CD4-positive, alpha-beta T cell treated with Interleukin-4 for 4 hours (primary cell): ENCODE measurements at regions not wholly inside any gene's neighbourhood (a gene's known extent, or its start where the extent isn't known, plus 50 kb on each side); places are given as distances from the start of the nearest gene placed in this dataset.
"Not testable (repeated sequence)": the region's sequence is repeated elsewhere in the genome, so short reads cannot be mapped to it uniquely, and the experiment has no call there.

Experiments
- DNase-seq: peaks from one replicate; pipeline ENCODE4 v3.0.0-alpha.2; 2020

DNA sequence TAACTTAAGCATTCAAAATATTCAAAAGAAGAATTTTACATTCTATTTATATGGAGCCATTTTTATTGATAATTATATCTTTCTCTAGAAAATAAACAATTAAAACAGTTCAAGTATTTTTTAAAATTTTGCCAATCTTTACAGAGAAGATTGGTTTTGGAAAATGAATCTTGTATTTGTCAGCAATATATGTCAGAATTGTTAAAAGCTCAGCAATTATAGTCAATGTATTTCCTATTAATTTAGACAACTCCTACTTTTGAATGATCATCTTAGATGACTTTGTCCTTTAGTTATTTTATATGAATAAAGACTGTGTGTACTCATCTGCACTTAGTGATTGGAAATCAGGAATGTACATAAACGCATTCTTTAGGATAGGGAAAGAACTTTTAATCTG is 223.9 kb upstream of the MAD2L1 start:
- DNase-seq: no peak

DNA sequence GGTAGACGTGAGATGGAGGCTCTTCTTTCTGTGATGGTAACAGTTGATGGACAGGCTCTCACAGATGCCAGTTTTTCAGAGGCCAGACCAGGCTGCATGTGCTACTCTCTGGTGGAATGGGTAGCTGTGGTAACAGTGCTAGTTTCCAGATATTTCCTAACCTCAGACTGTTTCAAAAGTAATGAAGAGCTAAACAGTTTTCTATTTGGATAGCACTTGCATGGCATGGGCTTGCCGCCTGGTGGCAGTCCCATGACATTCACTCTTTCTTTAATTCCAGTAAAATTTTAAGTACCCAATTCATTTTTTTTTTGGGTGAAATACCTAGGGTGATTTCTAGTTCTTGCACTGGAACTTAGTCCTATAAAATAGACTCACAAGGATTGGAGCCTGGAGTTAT is 220.2 kb upstream of the MAD2L1 start:
- DNase-seq: no peak

DNA sequence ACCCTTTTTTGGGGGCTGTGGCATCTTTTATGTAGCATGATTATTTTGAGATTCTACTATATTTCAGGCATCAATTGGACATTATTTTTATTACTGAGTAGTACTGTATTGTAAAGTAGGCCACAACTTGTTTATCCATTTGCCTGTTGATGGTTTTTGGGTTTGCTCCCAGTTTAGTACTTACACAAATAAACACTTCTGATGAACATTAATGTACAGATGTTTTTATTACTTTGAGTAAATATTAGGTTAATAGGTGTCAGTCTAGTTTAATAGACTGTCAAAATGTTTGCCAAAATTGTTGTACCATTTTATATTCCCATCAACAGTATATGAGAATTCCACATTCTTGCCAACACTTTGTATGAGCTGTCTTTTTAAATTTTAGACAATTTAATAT is 214.9 kb upstream of the MAD2L1 start:
- no peak for DNase-seq

DNA sequence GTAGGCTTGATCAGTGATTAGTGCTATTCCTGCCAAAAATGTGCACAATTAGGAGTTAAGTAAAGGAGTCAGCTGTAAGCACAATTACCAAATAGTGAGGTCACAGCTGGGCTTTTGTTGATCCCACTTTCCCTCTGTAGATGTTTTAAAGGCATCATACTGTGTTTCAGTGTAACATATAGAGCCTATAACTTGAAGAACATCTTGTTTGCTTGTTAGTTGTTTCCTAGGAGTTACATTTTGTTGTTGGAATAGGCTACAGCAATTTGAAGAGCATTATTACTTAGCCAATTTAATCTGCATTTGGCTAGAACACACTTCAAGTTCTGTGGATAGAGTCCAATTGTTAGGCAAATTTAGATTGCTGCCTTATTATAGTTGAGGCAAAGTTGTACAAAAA is 210.7 kb upstream of the MAD2L1 start:
- no peak for DNase-seq

DNA sequence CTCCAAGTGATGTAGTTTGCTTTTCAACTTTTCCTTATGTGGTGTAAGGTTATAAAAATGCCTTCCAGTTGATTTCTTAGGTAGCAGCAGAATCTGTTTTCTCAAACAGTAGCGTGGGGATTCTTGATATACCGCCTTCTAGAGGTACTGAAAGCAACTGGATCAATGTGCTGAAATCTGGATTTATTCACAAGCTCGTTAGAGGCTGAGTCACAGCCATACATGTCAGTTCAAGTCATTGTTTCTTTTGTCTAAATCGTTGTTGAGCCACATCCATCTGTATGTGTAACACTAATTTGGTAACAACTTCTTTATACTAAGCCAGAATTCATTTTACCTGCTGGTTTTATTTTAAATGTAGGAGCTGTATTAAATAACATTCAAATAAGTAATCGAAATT is 200.0 kb upstream of the MAD2L1 start:
- DNase-seq: no peak

DNA sequence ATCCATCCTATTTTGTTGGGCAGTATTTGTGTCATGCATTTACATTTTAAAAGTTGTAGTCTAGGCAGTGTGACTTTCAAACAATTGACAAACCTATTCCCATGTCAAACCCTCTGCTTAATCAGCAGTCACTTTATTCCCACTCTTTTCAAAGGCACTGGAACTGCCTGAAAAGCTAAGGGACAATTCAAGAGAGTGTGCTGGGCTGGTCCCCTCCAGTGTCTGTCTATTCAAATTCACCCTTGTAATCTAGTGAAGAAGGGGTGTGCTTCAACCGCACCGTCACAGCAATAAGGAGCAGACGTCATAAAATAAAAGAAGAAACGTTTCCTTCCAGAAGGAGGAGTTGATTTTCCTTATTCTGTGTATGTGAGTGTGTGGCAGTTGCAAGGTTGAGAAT is 197.0 kb upstream of the MAD2L1 start:
- no peak for DNase-seq

DNA sequence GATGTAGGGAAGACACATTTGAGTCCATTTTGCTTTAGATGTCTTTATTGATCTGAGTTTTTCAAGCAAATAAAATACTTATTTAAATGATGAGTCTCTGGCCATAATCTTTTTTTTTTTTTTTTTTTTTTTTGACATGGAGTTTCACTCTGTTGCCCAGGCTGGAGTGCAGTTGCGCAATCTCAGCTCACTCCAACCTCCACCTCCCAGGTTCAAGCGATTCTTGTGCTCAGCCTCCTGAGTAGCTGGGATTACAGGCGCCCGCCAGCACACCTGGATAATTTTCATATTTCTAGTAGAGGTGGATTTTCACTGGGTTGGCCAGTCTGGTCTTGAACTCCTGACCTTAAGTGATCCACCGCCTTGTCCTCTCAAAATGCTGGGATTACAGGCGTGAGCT is 194.5 kb upstream of the MAD2L1 start:
- DNase-seq: no peak

DNA sequence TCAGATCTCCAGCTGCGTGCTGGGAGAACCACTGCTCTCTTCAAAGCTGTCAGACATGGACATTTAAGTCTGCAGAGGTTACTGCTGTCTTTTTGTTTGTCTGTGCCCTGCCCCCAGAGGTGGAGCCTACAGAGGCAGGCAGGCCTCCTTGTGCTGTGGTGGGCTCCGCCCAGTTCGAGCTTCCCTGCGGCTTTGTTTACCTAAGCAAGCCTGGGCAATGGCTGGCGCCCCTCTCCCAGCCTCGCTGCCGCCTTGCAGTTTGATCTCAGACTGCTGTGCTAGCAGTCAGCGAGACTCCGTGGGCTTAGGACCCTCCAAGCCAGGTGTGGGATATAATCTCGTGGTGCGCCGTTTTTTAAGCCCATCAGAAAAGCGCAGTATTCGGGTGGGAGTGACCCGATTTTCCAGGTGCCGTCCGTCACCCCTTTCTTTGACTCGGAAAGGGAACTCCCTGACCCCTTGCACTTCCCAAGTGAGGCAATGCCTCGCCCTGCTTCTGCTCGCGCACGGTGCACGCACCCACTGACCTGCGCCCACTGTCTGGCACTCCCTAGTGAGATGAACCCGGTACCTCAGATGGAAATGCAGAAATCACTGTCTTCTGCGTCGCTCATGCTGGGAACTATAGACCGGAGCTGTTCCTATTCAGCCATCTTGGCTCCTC is 189.6 kb upstream of the MAD2L1 start:
- DNase-seq: not testable (repeated sequence)

DNA sequence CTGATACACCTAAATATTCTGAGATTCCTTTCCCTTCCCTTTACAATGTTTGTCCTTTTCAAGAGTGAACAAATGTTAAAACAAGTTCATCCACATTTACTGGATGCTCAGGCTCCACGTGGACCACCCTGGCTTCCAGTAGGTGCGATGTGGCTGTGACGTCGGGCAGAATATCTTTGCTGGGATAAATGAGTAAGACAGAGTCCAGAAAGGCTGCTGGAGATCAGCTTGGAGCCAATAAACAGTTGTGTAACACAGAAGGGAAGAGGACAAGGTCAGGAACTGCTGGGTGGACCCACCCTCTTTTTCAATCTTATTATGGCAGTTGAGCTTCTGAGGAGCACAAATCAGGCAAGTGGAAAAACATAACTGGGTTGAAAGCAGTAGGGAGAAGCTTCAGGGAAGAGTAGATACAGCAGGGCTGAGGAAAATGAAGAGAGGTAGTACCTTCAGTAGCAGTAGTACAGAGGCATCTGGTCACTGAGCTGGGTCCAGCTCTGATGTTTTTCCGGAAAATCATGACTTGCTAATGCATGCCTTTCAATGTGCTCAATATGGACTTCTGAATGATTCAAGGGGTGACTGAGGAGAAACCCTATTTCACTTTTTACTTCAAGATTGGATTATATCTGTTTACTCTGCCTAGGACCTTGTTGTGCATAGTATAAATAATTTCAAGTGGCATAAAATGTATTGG is 171.8 kb upstream of the MAD2L1 start:
- no peak for DNase-seq

DNA sequence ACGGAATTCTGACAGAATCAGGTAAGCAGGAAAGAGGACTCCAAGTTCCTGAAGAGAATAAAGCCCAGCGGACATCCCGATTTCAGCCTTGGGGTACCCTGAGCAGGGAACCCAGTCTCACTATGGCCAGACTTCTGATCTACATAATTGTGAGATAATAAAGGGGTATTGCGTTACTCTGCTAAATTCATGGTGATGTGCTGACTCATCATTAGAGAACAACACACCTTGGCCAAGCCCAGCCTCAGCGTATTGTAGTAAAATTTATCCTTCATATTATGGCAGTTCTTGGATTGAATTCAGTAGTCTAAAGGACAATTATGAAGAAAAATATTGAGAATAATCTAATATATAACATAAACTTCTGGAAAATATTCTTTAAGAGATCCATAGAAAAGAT is 170.2 kb upstream of the MAD2L1 start:
- no peak for DNase-seq

DNA sequence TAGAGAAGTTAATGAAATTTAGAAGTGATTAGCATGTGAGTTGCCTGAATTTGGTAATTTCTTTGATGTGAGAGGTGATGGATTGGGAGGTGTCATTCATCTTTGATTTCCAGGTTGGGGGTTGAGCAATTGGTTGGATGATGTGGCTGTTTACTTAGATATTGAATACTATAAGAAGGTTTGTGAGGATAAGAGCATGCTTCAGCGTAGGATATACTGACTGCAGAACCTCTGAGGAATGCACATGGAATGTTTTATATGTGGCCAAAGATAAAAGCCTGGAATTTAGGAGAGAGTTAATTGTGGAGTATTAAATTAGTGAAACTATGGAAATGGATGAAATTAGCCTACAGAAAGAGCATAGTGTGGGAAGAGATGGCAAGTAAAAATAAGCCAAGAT is 165.4 kb upstream of the MAD2L1 start:
- no peak for DNase-seq

DNA sequence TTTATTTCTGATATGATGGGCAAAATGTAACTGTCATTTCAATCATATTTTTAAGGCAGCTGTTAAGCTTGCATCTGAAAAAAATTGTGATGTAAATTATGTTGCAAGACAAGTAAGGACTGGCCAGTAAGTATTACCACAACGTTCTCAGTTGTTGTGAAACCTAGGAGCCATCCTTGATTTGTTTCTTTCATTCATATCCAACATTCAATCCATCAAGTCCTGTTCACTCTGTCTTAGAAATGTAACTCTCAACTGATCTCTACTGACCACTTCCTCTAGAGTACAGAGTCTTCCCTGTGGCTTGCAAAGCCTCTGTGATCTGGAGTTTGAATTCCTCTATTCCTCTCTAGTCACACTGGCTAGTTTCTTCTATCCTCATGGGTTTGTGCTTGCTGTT is 161.4 kb upstream of the MAD2L1 start:
- no peak for DNase-seq

DNA sequence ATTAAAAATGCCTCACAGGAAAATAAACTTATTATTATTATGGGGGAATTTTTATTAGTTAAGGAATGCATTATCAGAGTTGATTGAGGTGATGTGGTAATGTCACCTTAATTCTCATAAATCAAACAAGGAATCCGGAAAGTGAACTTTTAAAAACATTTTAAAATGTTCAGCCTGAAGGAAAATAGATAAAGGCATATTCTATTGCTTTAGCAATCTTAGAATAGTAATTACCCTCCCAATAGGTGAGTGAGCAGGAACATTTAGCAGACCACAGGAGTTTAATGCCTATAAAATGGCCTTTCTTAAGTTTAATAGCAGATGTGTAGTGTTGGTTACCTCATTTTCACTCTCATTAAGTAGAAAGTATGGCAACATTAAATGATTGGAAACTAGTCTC is 160.9 kb upstream of the MAD2L1 start:
- no peak for DNase-seq

DNA sequence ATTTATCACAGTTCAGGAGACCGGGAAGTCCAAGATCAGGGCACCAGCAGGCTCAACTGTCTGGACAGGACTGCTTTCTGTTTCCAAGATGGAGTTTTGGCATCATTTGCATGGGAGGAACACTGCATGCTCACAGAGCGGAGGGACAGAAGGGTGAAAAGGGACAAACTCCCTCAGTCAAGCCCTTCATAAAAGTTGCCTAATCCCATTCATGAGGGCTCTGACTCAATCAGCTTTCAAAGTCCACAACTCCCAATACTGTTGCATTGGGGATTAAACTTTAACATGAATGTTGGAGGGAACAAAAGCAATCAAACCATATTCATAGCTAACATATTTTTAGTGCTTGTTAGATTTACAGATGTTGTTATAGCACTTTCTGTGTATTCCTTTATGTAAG is 158.9 kb upstream of the MAD2L1 start:
- no peak for DNase-seq

DNA sequence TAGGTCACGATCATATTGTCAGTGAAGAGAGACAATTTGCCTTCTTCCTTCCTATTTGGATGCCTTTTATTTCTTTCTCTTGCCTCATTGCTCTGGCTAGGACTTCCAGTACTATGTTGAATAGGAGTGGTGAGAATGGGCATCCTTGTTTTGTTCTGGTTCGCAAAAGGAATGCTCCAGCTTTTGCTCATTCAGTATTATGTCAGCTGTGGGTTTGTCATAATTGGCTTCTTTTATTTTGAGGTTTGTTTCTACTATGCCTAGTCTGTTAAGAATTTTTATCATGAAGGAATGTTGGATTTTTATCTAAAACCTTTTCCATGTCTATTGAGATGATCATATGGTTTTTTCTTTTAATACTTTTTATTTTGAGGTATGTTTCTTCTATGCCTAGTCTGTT is 152.3 kb upstream of the MAD2L1 start:
- DNase-seq: no peak

DNA sequence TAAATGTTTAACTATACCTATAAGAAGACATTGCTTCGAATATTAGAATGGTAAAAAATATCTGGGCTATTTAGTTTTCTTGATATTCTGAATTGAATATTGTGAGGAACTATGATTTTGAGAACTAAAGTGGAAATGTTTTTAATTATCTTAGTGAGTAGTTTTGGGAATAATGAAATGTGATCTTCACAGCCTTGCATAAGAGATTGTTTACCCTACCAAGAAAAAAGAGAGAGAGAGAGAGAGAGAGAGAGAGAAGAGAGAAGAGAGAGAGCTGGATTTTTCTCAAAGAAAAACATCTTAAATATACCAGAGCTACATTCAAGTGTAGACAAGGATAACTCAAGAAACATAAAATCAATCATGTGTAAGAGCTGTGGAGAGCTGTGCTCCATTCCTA is 148.7 kb upstream of the MAD2L1 start:
- no peak for DNase-seq

DNA sequence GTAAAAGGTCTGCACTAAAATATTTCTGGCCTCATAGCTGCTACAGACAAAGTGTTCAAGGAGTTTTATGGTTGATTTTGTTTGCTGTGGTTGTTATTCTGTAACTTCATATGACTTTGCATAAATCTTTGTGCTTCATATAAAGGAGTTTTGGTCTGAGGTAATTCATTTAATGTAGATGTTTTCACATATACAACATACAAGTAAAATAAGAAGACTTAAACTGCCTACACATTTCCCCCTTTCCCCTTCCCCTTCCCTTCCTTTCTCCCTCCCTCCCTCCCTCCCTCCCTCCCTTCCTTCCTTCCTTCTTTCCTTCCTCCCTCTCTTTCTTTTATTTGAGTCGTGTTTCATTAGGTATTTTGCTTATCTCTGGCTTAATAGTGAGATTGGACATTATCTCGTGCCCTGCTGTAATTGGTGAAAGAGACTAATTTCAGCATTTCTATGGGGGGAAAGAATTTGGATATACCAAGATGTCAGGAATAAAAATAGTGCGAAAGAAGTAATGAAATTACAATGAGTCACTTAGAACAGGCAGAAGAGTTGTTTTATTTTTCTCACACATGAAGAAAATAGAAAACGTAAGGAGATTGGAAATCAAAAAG is 144.9 kb upstream of the MAD2L1 start:
- DNase-seq: no peak

DNA sequence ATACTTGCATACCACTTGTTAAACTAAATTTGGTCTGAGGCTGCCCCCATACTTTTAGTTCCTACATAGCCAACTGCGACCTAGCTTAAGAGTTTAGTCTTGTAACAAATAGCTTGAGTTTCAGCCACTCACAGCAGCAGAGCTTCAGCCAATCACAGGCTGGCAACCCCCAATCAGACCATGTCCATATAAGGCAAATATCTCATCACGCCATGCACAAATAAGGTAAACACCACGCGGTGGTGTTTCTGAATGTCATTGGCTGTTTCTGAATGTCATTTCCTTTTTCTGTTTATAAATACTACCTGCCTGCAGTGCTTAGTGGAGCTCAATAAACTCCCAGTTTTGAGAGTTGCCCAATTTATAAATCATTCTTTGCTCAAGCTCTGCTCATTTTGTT is 143.1 kb upstream of the MAD2L1 start:
- DNase-seq: no peak

DNA sequence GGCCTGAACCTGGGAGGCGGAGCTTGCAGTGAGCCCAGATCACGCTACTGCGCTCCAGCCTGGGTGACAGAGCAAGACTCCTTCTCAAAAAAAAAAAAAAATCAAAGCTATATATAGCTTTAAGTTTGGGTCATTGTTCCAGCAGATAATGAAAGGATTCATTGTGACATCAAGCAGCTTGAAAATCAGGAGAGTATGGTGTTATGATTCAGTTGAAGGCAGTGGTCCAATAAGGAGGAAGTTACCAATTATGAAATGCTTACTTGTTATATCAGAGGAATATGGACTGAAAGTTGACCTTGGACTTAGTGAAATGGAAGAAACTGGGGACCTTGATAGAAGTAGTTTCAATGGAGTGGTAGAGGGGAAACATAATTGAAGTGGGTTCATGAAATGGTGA is 140.4 kb upstream of the MAD2L1 start:
- no peak for DNase-seq

DNA sequence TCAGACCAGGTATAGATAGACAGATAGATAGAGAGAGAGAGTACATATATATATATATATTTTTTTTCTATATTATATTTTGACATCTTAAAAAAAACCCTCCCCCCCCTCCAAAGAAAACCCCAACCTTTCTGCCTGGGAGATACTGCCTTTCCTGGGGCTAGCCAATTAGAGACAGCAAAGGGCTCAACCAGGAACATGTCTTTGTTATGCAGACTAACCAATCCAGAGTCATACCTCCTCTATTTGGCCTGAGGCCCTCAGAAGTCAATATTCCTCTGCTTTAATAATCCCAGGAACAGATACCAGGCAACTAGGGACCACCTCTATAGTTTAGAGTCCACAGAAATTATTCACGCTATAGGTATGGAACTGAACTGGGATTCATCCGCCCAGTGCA is 135.6 kb upstream of the MAD2L1 start:
- DNase-seq: no peak

DNA sequence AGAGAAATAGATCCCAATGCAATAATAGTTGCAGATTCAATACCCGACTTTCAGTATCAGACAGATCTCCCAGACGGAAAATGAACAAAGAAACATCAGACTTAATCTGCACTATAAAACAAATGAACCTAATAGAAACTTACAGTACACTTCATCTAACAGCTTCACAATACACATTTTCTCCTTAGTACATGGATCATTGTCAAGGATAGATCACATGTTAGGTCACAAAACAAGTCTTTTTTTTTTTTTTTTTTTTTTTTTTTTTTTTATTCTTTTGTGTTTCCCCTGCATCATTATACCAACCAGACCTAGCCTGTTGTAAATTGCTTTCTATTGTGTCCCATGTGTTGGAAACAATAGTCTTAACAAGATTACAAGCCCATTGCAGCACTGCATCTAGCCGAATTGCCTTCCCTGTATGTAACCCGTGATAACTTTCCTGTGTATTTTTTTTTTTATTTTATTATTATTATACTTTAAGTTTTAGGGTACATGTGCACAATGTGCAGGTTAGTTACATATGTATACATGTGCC is 134.0 kb upstream of the MAD2L1 start:
- not testable (repeated sequence) for DNase-seq

DNA sequence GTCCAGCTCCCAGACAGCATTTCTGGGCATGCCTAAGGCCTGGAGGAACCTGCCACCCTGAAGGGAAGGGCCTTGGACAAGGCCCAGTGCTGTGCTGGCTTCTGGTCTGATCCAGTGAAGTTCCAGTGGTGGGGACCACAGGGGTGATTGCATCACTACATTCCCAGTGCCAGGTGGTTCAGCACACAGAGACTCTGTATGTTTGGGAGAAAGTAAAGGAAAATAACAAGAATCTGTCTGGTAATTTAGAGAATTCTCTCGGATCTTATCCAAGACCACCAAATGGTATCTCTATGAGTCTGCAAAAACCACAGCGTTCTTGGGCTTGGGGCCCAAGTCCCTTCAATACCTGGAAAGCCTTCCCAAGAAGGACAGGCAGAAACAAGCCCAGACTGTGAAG is 131.8 kb upstream of the MAD2L1 start:
- DNase-seq: no peak

DNA sequence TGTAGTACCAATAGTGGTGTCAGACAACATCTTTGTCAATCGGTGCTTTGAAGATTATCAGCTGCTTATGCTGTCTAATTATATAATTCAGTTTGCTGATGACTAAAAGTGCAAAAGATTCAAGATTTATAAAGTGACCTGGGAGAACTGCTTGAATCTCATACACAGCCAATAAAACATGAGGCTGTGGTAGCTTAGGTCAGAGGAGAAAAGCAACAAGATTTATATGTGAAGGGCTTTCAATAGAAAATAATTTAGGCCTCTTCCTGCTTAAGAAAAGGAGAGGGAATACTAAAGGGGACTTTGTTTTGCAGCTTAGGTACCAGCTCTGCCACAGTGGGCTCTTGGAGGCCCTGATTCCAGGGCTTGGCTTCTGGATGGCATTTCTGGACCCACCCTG is 111.0 kb upstream of the MAD2L1 start:
- no peak for DNase-seq

DNA sequence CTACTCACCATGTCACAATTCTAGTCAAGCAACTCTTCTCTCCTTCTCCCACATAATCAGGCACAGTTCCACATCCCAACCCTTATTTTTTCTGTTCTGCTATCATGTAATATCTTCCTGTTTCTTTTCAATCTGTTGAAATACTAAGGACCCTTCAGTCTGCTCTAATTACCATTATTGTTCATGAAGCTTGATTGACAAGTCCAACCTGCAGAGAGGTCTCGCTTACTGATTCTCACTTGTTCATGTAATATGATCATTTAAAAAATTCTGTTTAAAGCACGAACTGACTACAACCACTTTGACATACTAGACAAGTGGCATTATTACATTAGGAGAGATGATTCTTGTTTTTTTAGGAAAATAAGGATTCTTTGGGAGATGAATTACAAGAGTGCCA is 108.6 kb upstream of the MAD2L1 start:
- no peak for DNase-seq

DNA sequence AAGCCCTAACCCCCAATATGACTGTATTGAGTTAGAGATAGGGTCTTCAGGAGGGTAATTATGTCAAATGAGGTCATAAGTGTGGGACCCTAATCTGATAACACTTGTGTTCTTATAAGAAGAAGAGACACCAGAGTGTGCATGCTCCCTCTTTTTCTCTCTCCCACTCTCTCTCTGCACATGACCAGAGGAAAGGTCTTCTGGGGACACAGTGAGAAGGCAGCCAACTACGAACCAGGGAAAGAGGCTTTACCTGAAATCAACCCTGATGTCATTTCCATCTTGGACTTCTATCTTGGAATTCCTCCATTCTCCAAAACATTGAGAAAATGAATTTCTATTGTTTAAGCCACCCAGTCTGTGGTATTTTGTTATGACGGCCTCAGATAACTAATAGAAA is 97.2 kb upstream of the MAD2L1 start:
- no peak for DNase-seq
